ENCODE measurements at regions not wholly inside any gene's neighbourhood (a gene's known extent, or its start where the extent isn't known, plus 50 kb on each side); places are given as distances from the start of the nearest gene placed in this dataset.
"Not testable (repeated sequence)": the region's sequence is repeated elsewhere in the genome, so short reads cannot be mapped to it uniquely, and the experiment has no call there.

GRCh38 chr15:20003471-20003870, 538.1 kb downstream of the GOLGA6L6 start:
- not testable (repeated sequence) for TF ChIP-seq CTCF (conservative IDR thresholded peaks at IDR 0.05; ENCODE audit: low read length); EZH2phosphoT487 (IDR thresholded peaks at IDR 0.05; ENCODE audit: borderline replicate concordance, low read depth, low read length)
